ENCODE measurements at regions not wholly inside any gene's neighbourhood (a gene's known extent, or its start where the extent isn't known, plus 50 kb on each side); places are given as distances from the start of the nearest gene placed in this dataset.
"Not testable (repeated sequence)": the region's sequence is repeated elsewhere in the genome, so short reads cannot be mapped to it uniquely, and the experiment has no call there.

DNA sequence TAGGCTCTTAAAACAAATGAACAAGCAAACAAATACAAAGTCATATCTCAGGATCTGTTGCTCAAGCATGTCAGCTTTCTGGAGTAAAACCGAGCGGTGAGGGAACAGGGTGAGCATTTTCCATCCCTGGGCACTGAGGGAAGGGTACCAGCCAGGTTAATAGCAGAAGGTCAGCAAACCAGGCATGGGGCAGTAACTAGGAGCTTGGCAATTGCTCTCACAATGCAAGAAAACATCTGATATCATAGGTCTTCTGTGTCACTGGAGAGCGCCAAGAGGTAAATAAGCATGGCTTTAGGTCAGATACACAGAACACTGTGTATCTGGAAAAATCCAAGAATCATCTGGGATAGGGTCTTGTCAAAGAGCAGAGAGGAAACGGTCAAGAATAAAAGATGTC is 521.7 kb upstream of the AUTS2 start:
- DNase-seq (ENCODE audit: low spot score) = no peak

DNA sequence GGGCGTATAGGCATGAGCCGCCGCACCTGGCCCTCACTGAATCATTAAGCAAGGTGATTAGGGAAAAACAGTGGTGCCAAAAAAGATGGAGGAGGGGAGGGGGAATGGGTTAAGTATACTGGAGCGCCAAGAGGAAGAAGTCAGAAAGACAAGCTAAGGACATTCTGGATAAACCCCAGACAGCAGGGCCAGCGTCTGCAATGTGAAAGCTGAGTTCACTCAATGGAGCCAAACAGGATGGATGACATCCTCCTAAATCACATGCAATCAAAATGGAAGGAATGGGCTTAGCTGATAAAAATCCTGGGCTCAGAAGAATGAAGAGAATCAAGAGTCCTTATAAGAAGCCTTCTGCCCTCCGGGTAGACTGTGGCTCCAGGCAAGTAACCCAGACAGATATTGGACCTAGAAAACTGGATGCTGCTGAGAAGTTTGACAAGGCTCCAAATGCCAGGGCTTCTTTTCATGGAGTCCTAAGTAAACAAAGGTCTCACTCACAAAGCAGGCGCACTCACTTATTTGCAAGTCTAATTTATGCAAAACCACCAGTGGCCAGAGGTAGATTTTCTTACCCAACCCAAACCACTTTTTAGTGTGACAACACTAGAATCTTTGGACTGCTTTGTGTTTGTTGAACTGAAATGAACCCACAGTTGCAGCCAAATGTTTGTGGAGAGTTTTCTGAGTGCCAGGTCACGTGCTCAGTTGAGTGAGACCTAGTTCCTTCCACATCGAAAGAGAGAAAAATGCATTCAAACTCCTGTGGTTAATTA is 519.1 kb upstream of the AUTS2 start:
- DNase-seq (ENCODE audit: low spot score) = no peak

DNA sequence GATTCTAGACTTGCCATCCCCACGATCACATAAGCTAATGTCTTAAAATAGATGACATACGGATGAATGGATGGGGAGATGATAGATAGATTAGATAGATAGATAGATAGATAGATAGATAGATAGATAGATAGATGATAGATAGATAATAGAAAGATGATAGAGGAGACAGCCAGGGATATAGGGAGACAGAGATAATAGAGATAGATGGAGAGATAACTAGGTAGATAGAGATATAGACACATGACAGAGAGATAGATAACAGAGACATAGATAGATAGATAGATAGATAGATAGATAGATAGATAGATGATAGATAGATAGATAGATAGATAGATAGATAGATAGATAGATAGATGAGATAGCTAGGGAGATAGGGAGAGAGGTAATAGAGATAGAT is 511.0 kb upstream of the AUTS2 start:
- DNase-seq (ENCODE audit: low spot score) = not testable (repeated sequence)

DNA sequence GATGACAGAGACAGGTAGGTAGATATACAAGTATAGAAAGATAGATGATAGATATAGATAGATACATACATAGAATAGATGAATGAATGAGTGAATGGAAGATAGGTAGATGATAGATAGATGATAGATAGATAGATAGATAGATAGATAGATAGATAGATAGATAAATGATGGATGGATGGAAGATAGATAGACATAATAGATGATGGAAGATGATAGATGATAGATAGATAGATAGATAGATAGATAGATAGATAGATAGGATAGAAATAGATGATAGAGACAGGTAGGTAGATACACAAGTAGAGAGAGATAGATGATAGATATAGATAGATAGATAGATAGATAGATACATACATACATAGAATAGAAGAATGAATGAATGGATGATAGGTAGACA is 510.1 kb upstream of the AUTS2 start:
- DNase-seq (ENCODE audit: low spot score) = no peak

DNA sequence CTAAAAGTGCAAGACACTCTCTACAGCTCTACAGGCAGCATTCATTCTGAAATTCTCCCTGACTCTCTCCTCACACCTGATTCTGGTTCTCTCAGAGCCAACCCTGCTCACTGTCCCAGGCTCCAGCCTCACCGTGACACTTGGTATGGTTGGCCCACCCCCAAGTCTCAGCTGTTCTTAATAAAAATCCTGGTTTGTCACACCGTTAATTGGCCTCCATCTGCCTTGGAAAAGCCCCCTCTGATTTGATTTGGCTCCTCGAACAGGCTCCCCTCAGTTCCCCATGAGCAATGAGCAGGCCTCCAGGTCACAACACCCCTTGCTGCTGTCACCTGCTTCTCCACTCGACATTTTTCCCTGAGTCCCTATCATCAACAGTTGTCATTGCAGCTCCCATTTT is 507.3 kb upstream of the AUTS2 start:
- no peak for DNase-seq (ENCODE audit: low spot score)

DNA sequence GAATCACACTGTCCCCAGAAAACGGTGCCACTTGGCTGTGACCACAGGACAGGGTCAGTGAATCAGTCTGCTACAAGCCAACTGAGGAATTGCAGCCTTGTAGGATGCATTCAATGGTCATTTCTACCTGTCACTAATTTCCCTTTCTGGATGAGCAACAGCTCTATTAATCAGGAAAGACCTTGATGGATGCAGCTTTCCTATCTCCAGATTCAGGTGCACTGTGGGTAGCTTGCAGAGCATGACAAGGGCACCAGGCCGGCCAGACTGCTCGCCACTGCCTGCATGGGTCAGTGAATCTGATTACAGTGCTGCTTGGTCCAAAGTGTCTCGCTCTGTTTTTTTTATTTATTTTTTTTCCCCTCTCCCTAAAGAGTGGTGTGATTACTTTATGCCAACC is 506.8 kb upstream of the AUTS2 start:
- no peak for DNase-seq (ENCODE audit: low spot score)

DNA sequence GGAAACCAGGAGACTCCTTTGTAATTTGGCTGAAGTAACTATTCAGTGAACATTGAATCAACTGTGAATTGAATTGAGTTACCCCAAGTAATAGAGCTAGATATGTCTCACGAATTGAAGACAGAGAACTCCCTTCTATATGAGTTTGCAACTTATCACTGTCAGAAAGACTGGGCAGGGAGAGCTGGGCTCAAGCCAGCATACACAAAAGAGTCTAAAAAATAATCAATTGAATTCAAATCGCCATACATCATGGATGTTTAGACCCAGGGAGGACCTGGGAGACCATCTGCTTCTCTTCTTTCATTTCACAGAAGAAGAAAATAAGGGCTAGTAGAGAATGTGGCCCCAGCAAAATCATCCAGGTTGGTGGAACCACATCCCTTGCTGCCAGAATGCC is 503.1 kb upstream of the AUTS2 start:
- no peak for DNase-seq (ENCODE audit: low spot score)

DNA sequence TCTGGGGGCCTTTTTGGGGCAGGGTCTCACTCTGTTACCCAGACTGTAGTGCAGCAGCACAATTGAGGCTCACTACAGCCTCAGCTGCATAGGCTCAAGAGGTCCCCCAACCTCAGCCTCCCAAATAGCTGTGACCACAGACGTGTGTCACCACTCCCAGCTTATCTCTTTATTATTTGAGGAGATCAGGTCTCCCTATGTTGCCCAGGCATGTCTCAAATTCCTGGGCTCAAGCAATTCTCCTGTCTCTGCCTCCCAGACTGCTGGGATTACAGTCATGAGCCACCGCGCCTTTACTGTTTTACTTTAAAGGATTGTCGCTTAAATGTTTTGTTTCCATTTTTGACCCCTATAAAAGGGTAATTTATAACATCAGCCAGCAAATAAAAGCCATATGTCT is 502.6 kb upstream of the AUTS2 start:
- DNase-seq (ENCODE audit: low spot score) = no peak

DNA sequence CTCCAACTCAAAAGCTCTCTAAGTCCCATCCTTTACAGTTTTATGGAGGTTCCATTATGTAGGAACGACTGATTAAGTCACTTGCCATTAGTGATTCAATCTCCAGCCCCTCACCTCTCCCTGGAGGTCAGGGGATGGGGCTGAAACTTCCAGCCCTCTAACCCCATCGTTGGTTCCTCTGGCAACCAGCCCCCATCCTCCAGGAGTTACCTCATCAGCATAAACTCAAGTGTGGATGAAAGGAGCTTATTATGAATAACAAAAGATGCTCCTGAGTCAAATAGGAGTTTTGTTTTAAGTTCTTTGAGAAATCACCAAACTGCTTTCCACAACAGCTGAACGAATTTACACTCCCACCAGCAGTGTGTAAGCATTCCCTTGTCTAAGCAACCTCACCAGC is 494.3 kb upstream of the AUTS2 start:
- DNase-seq (ENCODE audit: low spot score) = no peak

DNA sequence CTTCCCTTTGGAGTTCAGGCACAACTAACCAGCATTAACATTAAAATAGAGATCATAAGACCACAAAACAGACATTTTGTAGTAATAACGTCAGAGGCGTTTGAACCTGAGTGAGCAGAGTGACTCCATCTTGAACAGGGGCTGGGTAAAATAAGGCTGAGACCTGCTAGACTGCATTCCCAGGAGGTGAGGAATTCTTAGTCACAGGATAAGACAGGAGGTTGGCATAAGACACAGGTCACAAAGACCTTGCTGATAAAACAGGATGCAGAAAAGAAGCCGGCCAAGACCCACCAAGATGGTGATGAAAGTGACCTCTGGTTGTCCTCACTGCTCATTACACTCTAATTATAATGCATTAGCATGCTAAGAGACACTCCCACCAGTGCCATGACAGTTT is 493.2 kb upstream of the AUTS2 start:
- no peak for DNase-seq (ENCODE audit: low spot score)

DNA sequence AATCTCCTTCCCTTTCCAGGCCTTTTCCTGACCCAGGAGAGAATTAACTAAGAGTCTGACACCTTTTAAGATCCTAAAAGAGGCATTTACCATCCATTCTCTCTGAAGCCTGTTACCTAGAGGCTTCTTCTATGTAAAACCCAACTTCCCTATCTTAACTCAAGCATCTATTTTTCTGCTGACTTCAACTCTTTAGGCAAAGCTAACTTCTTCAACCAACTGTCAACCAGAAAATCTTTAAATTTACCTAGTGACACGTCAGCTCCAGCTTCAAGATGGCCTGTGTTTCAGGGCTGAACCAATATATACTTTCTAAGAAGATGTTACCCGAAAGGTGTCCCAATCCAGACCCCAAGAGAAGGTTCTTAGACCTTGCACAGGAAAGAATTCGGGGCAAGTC is 492.3 kb upstream of the AUTS2 start:
- no peak for DNase-seq (ENCODE audit: low spot score)

DNA sequence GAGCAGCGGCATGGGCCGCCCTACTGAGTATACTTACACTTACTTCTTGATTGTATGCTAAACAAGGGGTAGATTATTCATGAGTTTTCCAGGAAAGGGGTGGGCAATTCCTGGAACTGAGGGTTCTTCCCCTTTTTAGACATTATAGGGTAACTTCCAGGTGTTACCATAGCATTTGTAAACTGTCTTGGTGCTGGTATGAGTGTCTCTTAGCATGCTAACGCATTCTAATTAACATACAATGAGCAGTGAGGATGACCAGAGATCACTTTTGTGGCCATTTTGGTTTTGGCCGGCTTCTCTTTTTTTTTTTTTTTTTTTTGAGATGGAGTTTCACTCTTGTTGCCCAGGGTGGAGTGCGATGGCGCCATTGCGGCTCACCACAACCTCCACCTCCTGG is 491.8 kb upstream of the AUTS2 start:
- not testable (repeated sequence) for DNase-seq (ENCODE audit: low spot score)

DNA sequence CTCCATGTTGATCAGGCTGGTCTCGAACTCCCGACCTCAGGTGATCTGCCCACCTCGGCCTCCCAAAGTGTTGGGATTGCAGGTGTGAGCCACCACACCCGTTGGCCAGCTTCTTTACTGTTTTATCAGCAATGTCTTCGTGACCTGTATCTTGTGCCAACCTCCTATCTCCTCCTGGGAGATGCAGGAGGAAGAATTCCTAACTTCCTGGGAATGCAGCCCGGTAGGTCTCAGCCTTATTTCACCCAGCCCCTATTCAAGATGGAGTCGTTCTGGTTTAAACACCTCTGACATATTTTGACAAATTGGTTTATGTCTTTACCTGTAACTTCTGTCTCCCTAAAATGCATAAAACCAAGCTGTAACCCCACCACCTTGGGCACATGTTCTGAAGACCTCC is 491.3 kb upstream of the AUTS2 start:
- DNase-seq (ENCODE audit: low spot score) = not testable (repeated sequence)

DNA sequence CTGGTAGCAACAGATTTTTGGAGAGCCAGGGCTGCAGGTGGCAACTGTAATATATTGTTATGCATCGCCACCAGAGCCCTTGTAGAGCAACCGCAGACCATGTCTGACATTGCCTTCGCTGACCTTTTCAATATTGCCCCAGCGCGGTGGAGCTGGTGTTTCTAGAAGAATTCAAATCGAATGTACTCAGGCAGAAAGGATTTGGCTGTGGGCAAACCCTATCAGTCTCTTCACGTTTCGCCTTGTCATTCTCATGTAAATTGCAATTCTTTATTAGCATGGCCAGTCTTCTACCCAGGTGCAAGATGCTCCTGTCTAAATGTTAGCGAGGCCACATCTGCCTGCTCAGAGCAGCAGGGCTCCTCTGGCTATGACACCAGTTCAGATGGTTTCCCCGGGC is 490.2 kb upstream of the AUTS2 start:
- no peak for DNase-seq (ENCODE audit: low spot score)

DNA sequence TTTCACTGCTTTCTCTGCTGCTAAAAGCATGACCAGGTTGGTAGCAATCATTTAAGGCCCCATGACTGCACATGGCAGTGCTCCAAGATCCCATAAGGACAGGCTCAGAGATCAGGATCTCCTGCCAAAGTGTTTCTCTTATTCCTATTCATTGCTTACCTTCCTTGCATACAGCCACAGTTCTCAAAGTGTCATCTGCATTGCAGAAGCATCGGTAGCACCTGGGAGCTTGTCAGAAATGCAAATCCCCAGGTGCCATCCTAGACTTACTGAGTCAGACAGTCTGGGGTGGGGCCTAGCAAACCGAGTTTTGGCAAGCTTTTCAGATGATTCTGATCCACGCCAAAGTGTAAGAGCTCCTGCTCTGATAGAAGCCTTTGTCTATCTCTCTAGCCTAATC is 489.0 kb upstream of the AUTS2 start:
- no peak for DNase-seq (ENCODE audit: low spot score)

DNA sequence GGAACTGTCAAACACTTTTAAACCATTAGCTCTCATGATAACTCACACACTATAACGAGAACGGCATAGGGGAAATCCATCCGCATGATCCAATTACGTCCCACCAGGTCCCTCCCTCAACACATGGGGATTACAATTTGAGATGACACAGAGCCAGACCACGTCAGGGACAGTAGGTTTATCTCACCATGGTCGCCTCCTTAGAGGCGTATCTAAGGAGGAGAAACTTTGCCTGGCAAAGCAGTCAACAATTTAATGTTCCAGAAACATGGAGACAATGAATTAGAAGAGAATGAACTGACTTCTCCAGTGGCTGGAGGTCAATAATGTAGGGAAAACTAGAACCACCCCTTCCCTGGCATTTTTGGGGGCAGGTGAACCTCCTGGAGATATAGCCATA is 488.4 kb upstream of the AUTS2 start:
- no peak for DNase-seq (ENCODE audit: low spot score)

DNA sequence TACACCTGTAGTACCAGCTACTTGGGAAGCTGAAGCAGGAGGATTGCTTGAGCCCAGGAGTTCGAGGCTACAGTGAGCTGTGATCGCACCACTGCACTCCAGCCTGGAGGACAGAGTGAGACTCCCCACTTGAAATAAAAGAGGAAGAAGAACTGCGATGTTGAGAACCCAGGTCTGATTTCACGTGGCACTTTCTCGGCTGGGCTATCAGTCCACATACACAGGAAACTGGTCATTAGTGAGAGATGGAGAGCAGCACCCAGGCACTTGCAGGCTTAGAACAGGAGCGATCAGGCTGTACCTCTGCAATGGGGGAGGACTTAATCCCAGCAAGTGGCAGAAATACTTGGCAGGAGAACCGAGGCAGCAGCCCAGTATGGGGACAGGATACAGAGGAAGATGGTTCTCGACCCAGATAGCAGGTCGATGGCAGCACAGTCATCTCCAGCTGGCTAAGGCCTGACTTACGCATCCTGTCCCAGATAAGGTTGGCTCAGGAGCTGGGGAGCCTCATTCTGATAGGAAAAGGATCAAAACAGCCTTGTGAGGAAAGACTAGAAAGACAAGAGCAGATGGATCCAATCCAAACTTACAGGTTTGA is 487.7 kb upstream of the AUTS2 start:
- no peak for DNase-seq (ENCODE audit: low spot score)

DNA sequence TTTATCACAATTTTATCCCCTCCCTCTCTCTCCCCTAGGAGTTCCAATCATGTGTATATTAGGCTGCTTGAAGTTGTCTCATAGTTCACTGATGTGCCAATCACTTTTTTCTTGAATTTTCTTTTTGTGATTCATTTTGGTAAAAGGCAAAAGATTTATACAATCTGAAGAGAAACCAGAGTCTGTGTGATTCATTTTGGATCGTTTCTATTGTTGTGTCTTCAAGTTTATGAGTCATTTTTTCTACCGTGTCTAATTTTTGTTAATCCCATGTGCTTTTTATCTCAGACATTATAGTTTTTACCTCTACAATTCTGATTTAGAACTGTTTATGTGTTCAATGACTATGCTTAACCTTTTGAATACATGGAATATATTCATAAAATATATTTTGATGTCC is 483.9 kb upstream of the AUTS2 start:
- no peak for DNase-seq (ENCODE audit: low spot score)

DNA sequence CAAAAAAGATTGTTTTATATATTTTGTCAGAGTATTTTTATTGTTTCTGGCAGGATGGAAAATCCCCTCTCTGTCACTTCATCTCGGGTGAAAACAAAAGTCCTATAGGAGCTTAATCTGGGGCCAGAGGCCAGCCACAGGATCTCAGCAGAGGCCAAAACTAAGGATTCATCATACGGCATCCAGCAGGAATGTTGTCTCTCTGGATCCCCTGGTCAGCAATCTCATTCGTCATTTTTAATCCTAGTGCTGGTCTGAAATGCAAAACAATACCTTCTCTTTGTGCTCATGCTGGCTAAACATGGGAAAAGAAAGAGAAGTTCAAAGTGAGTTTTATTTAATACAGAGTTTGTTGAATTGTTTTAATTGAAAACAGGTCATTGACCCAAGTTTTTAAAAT is 482.5 kb upstream of the AUTS2 start:
- no peak for DNase-seq (ENCODE audit: low spot score)

DNA sequence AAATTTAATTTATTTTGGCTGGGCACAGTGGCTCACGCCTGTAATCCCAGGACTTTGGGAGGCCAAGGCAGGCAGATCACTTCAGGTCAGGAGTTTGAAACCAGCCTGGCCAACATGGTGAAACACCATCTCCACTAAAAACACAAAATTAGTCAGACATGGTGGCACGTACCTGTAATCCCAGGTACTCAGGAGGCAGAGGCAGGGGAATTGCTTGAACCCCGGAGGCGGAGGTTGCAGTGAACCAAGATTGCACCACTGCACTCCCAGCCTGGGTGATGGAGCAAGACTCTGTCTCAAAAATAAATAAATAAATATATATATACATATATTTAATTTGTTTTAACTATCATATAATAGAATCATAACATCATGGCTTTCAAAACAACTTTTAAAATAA is 482.1 kb upstream of the AUTS2 start:
- DNase-seq (ENCODE audit: low spot score) = not testable (repeated sequence)

DNA sequence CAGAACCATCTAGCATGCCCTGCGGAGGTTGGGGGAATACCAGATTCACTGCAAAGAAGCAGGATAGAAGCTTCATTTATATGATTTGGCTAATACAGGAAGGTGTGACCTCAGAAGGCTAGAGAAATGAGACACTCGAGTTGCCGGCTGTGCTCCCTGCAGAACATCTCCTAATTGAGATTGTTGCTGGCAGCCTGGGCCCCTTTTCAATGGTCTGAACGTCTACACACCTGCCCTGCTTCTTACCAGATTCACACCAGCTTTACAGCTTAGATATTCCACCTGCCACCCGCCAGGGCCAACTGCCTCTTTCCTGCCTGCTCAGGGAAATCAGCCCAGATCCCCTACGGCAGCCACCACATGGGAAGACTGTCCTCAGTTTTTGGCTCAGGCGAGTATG is 475.3 kb upstream of the AUTS2 start:
- DNase-seq (ENCODE audit: low spot score) = no peak

DNA sequence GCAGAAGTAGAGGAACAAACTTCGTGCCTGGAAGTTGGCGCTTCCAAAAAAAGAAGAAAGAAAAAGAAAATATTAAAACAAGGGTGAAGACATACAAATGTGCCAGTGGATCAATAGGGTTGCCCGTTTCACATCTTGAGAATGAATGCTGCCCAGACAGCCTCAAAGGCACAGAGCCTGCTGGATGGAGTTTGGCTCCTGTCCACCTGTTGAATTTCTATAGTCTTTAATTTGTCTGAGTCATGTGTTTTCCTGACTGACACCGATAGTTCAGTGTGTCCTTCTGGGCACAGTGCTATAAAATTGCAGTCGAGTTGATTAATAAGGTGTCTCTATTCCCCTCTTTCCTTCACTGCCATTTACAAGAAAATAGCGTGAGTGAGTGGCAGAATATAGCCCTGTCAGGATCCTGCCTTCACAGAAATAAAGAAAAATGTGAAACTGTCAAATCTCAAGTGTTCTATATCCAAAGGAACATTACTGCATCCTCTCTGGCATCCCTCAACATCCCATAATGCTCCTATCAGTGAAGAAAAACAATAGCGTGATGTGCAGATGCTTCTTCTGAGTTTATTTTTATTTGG is 471.3 kb upstream of the AUTS2 start:
- no peak for DNase-seq (ENCODE audit: low spot score)

DNA sequence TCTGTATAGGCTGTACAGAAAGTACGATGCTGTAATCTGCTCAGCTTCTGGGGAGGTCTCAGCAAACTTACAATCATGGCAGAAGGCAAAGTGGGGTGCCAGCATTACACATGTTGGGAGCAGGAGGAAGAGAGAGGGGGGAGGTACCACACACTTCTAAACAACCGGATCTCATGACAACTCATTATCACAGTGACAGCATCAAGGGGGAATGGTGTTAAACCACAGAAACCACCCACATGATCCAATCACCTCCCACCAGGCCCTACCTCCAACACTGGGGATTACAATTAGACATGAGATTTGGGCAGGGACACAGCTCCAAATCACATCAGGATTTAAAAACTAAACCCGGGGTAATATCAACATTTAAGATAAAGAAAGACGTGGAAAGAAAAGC is 468.8 kb upstream of the AUTS2 start:
- no peak for DNase-seq (ENCODE audit: low spot score)

DNA sequence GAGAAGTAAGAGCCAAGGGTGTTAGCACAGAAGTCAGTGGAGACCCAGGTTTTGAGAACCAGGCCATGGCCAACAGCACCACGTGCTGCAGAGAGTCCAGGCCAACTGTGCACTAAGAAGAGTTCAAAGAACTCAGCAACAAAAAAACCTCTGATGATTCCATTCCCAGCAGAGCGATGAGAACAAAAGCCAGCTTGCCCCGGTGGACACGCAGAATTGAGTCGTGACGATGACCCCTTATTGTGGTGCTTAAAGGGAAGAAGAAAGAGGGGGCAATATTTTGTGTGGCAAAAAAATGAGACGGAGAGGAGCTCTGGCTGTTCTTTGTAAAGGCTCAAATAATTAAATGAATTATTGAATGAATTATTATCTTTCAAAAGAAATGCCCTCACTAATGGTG is 468.3 kb upstream of the AUTS2 start:
- no peak for DNase-seq (ENCODE audit: low spot score)

All from hematopoietic multipotent progenitor cell treated with erythropoietin and hydrocortisone succinate and interleukin-3 and kit ligand, for 17 days (in vitro differentiated cells).